A673 (cell line): ENCODE measurements at regions not wholly inside any gene's neighbourhood (a gene's known extent, or its start where the extent isn't known, plus 50 kb on each side); places are given as distances from the start of the nearest gene placed in this dataset.

Experiments
- BruUV-seq: library from RNA; stranded (reverse); fragments of 400-500 nt; replicated peaks from 2 replicates; lab custom pipeline; 2021; lab: Mats Ljungman, UMichigan
- CTCF ChIA-PET: fragments of 300-600 bp; sonication (Branson Sonifier 250); formaldehyde crosslinking; loops from one replicate; lab custom pipeline; 2022; ENCODE audit warnings: antibody characterized with exemption; lab: Charles Lee
- POLR2A ChIA-PET: fragments of 300-600 bp; sonication (Branson Sonifier 250); formaldehyde crosslinking; loops from one replicate; lab custom pipeline; 2022; ENCODE audit warnings: antibody characterized with exemption; ENCODE audit not compliant: low non-redundant PET; lab: Charles Lee
- DNase-seq: peaks from one replicate; pipeline ENCODE4 v3.0.0-alpha.2; 2015; ENCODE audit warnings: low spot score
- H3K27ac ChIP-seq: fragments of 200-600 bp; sonication (generic); 2 replicates; pipeline ENCODE4 v1.5.1; 2016; ENCODE audit warnings: mixed run types, low read depth, mild to moderate bottlenecking, mixed read lengths, antibody characterized with exemption, low read length; ENCODE audit not compliant: poor library complexity, severe bottlenecking
- H3K27me3 ChIP-seq: fragments of 200-600 bp; sonication (generic); replicated peaks from 2 replicates; pipeline ENCODE4 v1.6.1; 2017; ENCODE audit warnings: mixed run types, low read depth, mild to moderate bottlenecking, mixed read lengths, antibody characterized with exemption, low read length; ENCODE audit not compliant: insufficient read depth, poor library complexity
- H3K36me3 ChIP-seq: fragments of 200-600 bp; sonication (generic); 2 replicates; pipeline ENCODE4 v1.6.1; 2016; ENCODE audit warnings: mixed run types, mild to moderate bottlenecking, mixed read lengths, antibody characterized with exemption, low read length; ENCODE audit not compliant: insufficient read depth, poor library complexity, severe bottlenecking
- H3K4me1 ChIP-seq: fragments of 200-600 bp; sonication (generic); 2 replicates; pipeline ENCODE4 v1.6.1; 2017; ENCODE audit warnings: mixed run types, mild to moderate bottlenecking, mixed read lengths, antibody characterized with exemption, low read length; ENCODE audit not compliant: insufficient read depth, poor library complexity, severe bottlenecking
- H3K4me3 ChIP-seq: fragments of 200-600 bp; sonication (generic); 2 replicates; pipeline ENCODE4 v1.5.1; 2016; ENCODE audit warnings: low read depth, mixed run types, mild to moderate bottlenecking, mixed read lengths, low read length; ENCODE audit not compliant: poor library complexity, severe bottlenecking
- H3K9me3 ChIP-seq: fragments of 200-600 bp; sonication (generic); 2 replicates; pipeline ENCODE4 v1.6.1; 2016; ENCODE audit warnings: mixed run types, low read depth, mild to moderate bottlenecking, mixed read lengths, antibody characterized with exemption, low read length; ENCODE audit not compliant: poor library complexity, severe bottlenecking
- EZH2 ChIP-seq: fragments of 200-600 bp; sonication (generic); IDR thresholded peaks from 2 replicates; pipeline ENCODE4 v1.6.1; 2017; ENCODE audit warnings: borderline replicate concordance, low read depth, mild to moderate bottlenecking, mixed read lengths, antibody characterized with exemption, low read length; ENCODE audit not compliant: poor library complexity, severe bottlenecking
- intact Hi-C: fragments of 100-400 bp; cut with micrococcal nuclease; formaldehyde crosslinking; loops from one replicate; pipeline ENCODE4 v1.10.0; 2022; ENCODE audit not compliant: unreplicated experiment
- TF ChIP-seq, protein P1 (sequence below): fragments of 300-800, 200-600 bp; sonication (generic); conservative IDR thresholded peaks from 2 replicates; pipeline ENCODE4 v1.5.1; 2017; ENCODE audit warnings: low read depth, mild to moderate bottlenecking, antibody characterized with exemption, low read length, moderate library complexity, mixed read lengths

DNA sequence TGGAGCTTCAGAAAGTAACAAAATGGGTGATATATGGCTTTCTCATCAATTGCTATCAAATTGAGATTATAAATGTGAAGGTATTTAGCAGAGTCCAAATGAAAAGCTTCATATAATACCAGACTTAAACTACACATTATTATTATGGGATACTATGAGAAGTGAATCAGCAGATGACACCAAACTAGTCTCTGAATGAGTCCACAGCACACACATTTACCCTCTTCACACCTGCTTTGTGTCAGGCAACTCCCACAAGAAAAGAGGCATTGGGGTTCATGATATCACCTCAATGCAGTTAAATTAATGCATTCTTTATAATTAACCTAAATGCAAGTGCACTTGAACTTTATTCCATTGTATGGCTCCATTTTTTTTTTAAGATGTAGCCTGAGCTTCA, 330.5 kb downstream of the BCL11B start:
- Histone ChIP-seq H3K36me3 (no peaks in the 10 kb centered on the region), H3K9me3 (no peaks in the 10 kb centered on the region), H3K27me3 (peaks cover 10% of the 10 kb centered on the region), H3K4me3 (no peak overlapping the region), H3K4me1 (no peaks in the 10 kb centered on the region), H3K27ac (no peak overlapping the region)
- CTCF ChIA-PET, result no interaction called here
- BruUV-seq, result no TSS peak
- POLR2A ChIA-PET, result no interaction called here
- intact Hi-C loops, result no loop called here
- no peak for DNase-seq
- TF ChIP-seq, protein P1, sequence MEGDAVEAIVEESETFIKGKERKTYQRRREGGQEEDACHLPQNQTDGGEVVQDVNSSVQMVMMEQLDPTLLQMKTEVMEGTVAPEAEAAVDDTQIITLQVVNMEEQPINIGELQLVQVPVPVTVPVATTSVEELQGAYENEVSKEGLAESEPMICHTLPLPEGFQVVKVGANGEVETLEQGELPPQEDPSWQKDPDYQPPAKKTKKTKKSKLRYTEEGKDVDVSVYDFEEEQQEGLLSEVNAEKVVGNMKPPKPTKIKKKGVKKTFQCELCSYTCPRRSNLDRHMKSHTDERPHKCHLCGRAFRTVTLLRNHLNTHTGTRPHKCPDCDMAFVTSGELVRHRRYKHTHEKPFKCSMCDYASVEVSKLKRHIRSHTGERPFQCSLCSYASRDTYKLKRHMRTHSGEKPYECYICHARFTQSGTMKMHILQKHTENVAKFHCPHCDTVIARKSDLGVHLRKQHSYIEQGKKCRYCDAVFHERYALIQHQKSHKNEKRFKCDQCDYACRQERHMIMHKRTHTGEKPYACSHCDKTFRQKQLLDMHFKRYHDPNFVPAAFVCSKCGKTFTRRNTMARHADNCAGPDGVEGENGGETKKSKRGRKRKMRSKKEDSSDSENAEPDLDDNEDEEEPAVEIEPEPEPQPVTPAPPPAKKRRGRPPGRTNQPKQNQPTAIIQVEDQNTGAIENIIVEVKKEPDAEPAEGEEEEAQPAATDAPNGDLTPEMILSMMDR, result no peak
- no peak for TF ChIP-seq EZH2

DNA sequence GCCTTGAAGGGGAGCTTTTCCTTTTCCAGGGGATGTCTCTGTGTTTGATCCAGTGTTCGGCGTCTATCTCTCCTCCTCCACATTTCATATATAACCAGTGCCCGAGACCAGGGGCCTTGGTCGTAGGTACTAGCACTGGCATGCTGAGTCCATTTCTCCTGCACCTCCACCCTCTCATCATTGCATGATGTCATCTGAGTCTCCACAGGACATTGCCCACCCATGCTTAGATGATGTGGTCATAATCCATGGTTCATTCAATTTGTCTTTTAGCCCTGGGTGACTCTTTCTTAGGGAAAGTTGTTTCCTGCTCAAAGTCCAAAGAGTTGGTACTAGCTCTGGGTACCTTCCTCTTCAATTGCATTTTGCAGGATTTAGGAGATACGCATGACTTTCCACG, 328.1 kb downstream of the BCL11B start:
- H3K36me3 ChIP-seq, result no peaks in the 10 kb centered on the region
- TF ChIP-seq EZH2, result no peak
- TF ChIP-seq, protein P1, result no peak
- CTCF ChIA-PET, result no interaction called here

DNA sequence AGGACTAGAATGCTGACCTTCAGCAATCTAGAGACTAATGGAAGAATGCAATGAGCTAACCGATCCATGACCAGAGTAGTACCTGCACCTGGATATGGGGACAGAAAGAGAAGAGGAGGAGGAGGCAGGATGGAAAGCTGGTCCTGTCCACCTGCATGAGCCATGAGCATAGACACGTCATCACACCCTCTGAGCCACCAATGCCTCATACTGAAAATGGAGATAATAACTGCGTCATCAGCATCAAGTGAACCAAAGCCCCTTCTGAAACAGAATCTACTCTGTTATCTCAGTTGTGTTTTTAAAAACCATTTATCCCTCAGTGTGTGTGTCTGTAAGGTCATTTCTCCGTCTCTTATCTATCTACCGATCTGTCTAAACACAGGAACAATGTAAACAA, 327.0 kb downstream of the BCL11B start:
- POLR2A ChIA-PET, result no interaction called here

More for the DNA sequence above, 328.1 kb downstream of the BCL11B start:
- H3K4me1 ChIP-seq, result no peaks in the 10 kb centered on the region
- POLR2A ChIA-PET, result no interaction called here
- no peak overlapping the region for H3K4me3 ChIP-seq
- intact Hi-C loops, result no loop called here
- no peaks in the 10 kb centered on the region for H3K9me3 ChIP-seq
- BruUV-seq, result no TSS peak
- DNase-seq, result no peak
- no peak overlapping the region for H3K27ac ChIP-seq
- H3K27me3 ChIP-seq, result peaks cover 10% of the 10 kb centered on the region

More for the DNA sequence above, 327.0 kb downstream of the BCL11B start:
- no peaks in the 10 kb centered on the region for H3K4me1 ChIP-seq
- CTCF ChIA-PET, result no interaction called here
- H3K27ac ChIP-seq, result no peak overlapping the region
- no peaks in the 10 kb centered on the region for H3K36me3 ChIP-seq
- TF ChIP-seq, protein P1, result no peak
- TF ChIP-seq EZH2, result no peak
- H3K4me3 ChIP-seq, result no peak overlapping the region
- H3K9me3 ChIP-seq, result no peaks in the 10 kb centered on the region
- H3K27me3 ChIP-seq, result peaks cover 2% of the 10 kb centered on the region
- intact Hi-C loops, result no loop called here
- no peak for DNase-seq
- no TSS peak for BruUV-seq
